Astrocyte of the spinal cord (primary cell): ENCODE measurements at regions not wholly inside any gene's neighbourhood (a gene's known extent, or its start where the extent isn't known, plus 50 kb on each side); places are given as distances from the start of the nearest gene placed in this dataset.
"Not testable (repeated sequence)": the region's sequence is repeated elsewhere in the genome, so short reads cannot be mapped to it uniquely, and the experiment has no call there.

ENCODE experiments used
- DNase-seq: peaks from one replicate; pipeline ENCODE4 v3.0.0; 2011; ENCODE audit warnings: low read depth, low spot score
- H3K4me3 ChIP-seq: 2 replicates; pipeline ENCODE4 v1.5.1; 2011; ENCODE audit warnings: low read depth, mild to moderate bottlenecking, low read length, moderate library complexity
- CTCF ChIP-seq: IDR thresholded peaks from 2 replicates; pipeline ENCODE4 v1.5.1; 2012; ENCODE audit warnings: low read depth, mild to moderate bottlenecking, low read length, inconsistent platforms
- in situ Hi-C: cut with HindIII; loops from 2 replicates; pipeline ENCODE4 v1.10.0; 2017; ENCODE audit warnings: low sequenced_read_pairs

- no peak for TF ChIP-seq CTCF
- no peak overlapping the region for H3K4me3 ChIP-seq
- DNase-seq: peak; percentile 67
- in situ Hi-C loops: no loop called here
These were observed 860.6 kb upstream of the ZEB2 start for GRCh38 chr2:145380436-145381017.

- H3K4me3 ChIP-seq: no peak overlapping the region
- in situ Hi-C loops: no loop called here
- no peak for TF ChIP-seq CTCF
These were observed 860.0 kb upstream of the ZEB2 start for GRCh38 chr2:145379934-145380333.

GRCh38 chr2:145374165-145374564 lies 854.2 kb upstream of the ZEB2 start:
- H3K4me3 ChIP-seq: no peak overlapping the region
- TF ChIP-seq CTCF: no peak
- in situ Hi-C loops: no loop called here

More at GRCh38 chr2:145379934-145380333, 860.0 kb upstream of the ZEB2 start:
- DNase-seq: no peak

GRCh38 chr2:145367334-145367733 lies 847.4 kb upstream of the ZEB2 start:
- DNase-seq, in situ Hi-C loops, H3K4me3 ChIP-seq: not testable (repeated sequence)

More at GRCh38 chr2:145374165-145374564, 854.2 kb upstream of the ZEB2 start:
- DNase-seq: no peak

- no peak for DNase-seq
- in situ Hi-C loops: no loop called here
- TF ChIP-seq CTCF: no peak
These were observed 846.4 kb upstream of the ZEB2 start for GRCh38 chr2:145366341-145366740.

GRCh38 chr2:145360129-145360790 lies 840.3 kb upstream of the ZEB2 start:
- no peak for TF ChIP-seq CTCF
- no peak overlapping the region for H3K4me3 ChIP-seq

More at GRCh38 chr2:145366341-145366740, 846.4 kb upstream of the ZEB2 start:
- no peak overlapping the region for H3K4me3 ChIP-seq

GRCh38 chr2:145359561-145359960 lies 839.6 kb upstream of the ZEB2 start:
- no peak for TF ChIP-seq CTCF
- no peak overlapping the region for H3K4me3 ChIP-seq
- DNase-seq: no peak
- in situ Hi-C loops: no loop called here

More at GRCh38 chr2:145360129-145360790, 840.3 kb upstream of the ZEB2 start:
- in situ Hi-C loops: no loop called here
- no peak for DNase-seq
